Caco-2 (cell line): ENCODE measurements at regions not wholly inside any gene's neighbourhood (a gene's known extent, or its start where the extent isn't known, plus 50 kb on each side); places are given as distances from the start of the nearest gene placed in this dataset.

Source experiments
- BruUV-seq: library from RNA; stranded (reverse); fragments of 400-500 nt; replicated peaks from 2 replicates; lab custom pipeline; 2021; lab: Mats Ljungman, UMichigan
- CTCF ChIA-PET: fragments of 300-600 bp; sonication (Branson Sonifier 250); formaldehyde crosslinking; loops from one replicate; lab custom pipeline; 2022; ENCODE audit warnings: antibody characterized with exemption; lab: Charles Lee
- POLR2A ChIA-PET: fragments of 300-600 bp; sonication (Branson Sonifier 250); formaldehyde crosslinking; loops from one replicate; lab custom pipeline; 2022; ENCODE audit warnings: antibody characterized with exemption; lab: Charles Lee
- DNase-seq, 2 experiments: peaks; one replicate each; pipeline versions ENCODE4 v3.0.0 to v3.0.0-alpha.2; 2020 to 2022
- H3K27me3 ChIP-seq: replicated peaks from 2 replicates; pipeline ENCODE4 v1.6.0; 2011; ENCODE audit warnings: low read length; ENCODE audit not compliant: control insufficient read depth, insufficient read depth
- H3K36me3 ChIP-seq: 2 replicates; pipeline ENCODE4 v1.5.1; 2011; ENCODE audit warnings: low read length; ENCODE audit not compliant: control insufficient read depth, insufficient read depth
- H3K4me1 ChIP-seq: fragments of 250-450 bp; sonication (Bioruptor Pico); 2 replicates; pipeline ENCODE4 v1.5.1; 2020; ENCODE audit warnings: mild to moderate bottlenecking
- H3K4me3 ChIP-seq: 2 replicates; pipeline ENCODE4 v1.5.1; 2011; ENCODE audit warnings: low read depth, mild to moderate bottlenecking, control low read depth, low read length
- H3K9me3 ChIP-seq: fragments of 250-450 bp; sonication (Bioruptor Pico); 2 replicates; pipeline ENCODE4 v1.5.1; 2020; ENCODE audit warnings: mild to moderate bottlenecking, moderate library complexity
- H3K27ac Mint-ChIP-seq: one replicate; pipeline ENCODE4 v1.8.0; 2022; ENCODE audit warnings: mixed read lengths; ENCODE audit not compliant: unreplicated experiment
- H3K27me3 Mint-ChIP-seq: one replicate; pipeline ENCODE4 v1.8.0; 2022; ENCODE audit warnings: mixed read lengths; ENCODE audit not compliant: insufficient read depth, unreplicated experiment
- H3K36me3 Mint-ChIP-seq: one replicate; pipeline ENCODE4 v1.8.0; 2022; ENCODE audit warnings: mild to moderate bottlenecking, mixed read lengths; ENCODE audit not compliant: insufficient read depth, unreplicated experiment
- H3K4me1 Mint-ChIP-seq: one replicate; pipeline ENCODE4 v1.8.0; 2022; ENCODE audit warnings: low read depth, mixed read lengths; ENCODE audit not compliant: unreplicated experiment
- H3K4me3 Mint-ChIP-seq: one replicate; pipeline ENCODE4 v1.8.0; 2022; ENCODE audit warnings: mild to moderate bottlenecking, moderate library complexity, mixed read lengths; ENCODE audit not compliant: unreplicated experiment
- H3K9me3 Mint-ChIP-seq: one replicate; pipeline ENCODE4 v1.8.0; 2022; ENCODE audit warnings: mixed read lengths; ENCODE audit not compliant: unreplicated experiment
- CTCF ChIP-seq, 2 experiments: fragments of 200-600 bp in 1 of 2; IDR thresholded peaks; 1 replicate in 1 of 2; 2 replicates in 1 of 2; pipeline versions ENCODE4 v1.5.1 to v1.8.0; 2011 to 2022; ENCODE audit warnings: antibody characterized with exemption in 1 of 2, control low read depth in 1 of 2, inconsistent platforms in 1 of 2, low read depth in 1 of 2, low read length in 1 of 2, mild to moderate bottlenecking in 1 of 2, moderate library complexity in 1 of 2; ENCODE audit not compliant: insufficient read depth in 1 of 2, severe bottlenecking in 1 of 2, unreplicated experiment in 1 of 2
- intact Hi-C: fragments of 100-400 bp; cut with micrococcal nuclease; formaldehyde crosslinking; loops from one replicate; pipeline ENCODE4 v1.10.0; 2022; ENCODE audit not compliant: unreplicated experiment

DNA sequence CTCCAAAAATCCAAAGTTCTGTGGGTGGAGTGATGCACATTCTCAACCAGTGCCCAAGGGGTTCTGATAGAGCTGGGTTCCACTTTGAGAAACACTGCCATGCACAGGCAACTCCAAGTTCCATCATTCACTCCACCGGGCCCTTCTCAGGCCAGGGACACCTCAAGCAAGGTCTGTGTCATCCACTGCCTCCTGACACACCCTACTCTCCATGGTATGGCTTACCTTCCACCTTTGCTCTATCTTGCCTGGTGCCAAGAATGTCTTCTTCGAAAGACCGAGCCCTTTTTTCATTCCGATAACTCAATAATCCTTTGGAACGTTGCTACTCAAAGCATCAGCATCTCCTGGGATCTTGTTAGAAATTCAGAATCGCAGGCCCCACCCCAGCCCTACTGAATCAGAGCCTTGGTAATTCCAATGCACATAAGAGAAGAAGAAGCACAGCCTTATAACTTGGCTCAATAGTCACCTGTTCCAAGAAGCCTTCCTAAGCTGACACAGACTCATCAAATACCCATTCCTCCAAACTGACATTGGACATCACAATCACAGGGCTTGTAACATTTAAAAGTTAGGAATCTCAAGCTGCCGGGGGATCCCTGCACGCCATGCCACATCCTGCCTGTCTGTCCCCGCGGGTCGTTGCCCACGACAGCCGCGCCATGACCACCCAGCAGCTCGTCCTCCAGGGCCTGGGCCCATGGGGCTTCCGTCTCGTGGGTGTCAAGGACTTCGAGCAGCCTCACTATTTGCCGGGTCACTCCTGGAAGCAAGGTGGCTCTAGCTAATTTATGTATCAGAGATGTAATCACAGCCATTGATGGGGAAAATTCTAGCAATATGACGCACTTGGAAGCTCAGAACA, 66.4 kb downstream of the VCPKMT start:
- Mint-ChIP-seq H3K36me3 (peaks cover 4% of the 10 kb centered on the region), H3K9me3 (no peaks in the 10 kb centered on the region), H3K27ac (peak overlapping the region; percentile 42), H3K4me3 (no peak overlapping the region), H3K27me3 (no peaks in the 10 kb centered on the region), H3K4me1 (peaks cover 31% of the 10 kb centered on the region)
- CTCF ChIA-PET: no interaction called here
- Histone ChIP-seq H3K36me3 (no peaks in the 10 kb centered on the region), H3K4me3 (no peak overlapping the region), H3K27me3 (no peaks in the 10 kb centered on the region), H3K4me1 (peaks cover 33% of the 10 kb centered on the region), H3K9me3 (no peaks in the 10 kb centered on the region)
- no TSS peak for BruUV-seq
- no peak for TF ChIP-seq CTCF (IDR thresholded peaks at IDR 0.05; ENCODE audit: insufficient read depth in 1 of 2, low read depth in 1 of 2, low read length in 1 of 2, severe bottlenecking in 1 of 2, unreplicated experiment in 1 of 2)
- intact Hi-C loops: no loop called here
- POLR2A ChIA-PET: no interaction called here
- DNase-seq: no peak

GRCh38 chr14:50051106-50051505, 65.3 kb downstream of the VCPKMT start:
- H3K9me3 Mint-ChIP-seq: no peaks in the 10 kb centered on the region
- no peak for TF ChIP-seq CTCF (IDR thresholded peaks at IDR 0.05; ENCODE audit: insufficient read depth in 1 of 2, low read depth in 1 of 2, low read length in 1 of 2, severe bottlenecking in 1 of 2, unreplicated experiment in 1 of 2)
- ChIA-PET POLR2A (no interaction called here), CTCF (no interaction called here)
- no peak overlapping the region for H3K27ac Mint-ChIP-seq
- Histone ChIP-seq H3K36me3 (no peaks in the 10 kb centered on the region), H3K4me3 (no peak overlapping the region), H3K9me3 (no peaks in the 10 kb centered on the region), H3K27me3 (no peaks in the 10 kb centered on the region), H3K4me1 (peaks cover 21% of the 10 kb centered on the region)
- H3K27me3 Mint-ChIP-seq: no peaks in the 10 kb centered on the region
- no TSS peak for BruUV-seq
- intact Hi-C loops: no loop called here
- H3K4me3 Mint-ChIP-seq: no peak overlapping the region
- peaks cover 19% of the 10 kb centered on the region for H3K4me1 Mint-ChIP-seq
- peaks cover 4% of the 10 kb centered on the region for H3K36me3 Mint-ChIP-seq
- no peak for DNase-seq

GRCh38 chr14:50051706-50052105, 64.7 kb downstream of the VCPKMT start:
- H3K4me3 Mint-ChIP-seq: no peak overlapping the region
- POLR2A ChIA-PET: no interaction called here

More at GRCh38 chr14:50051706-50052105, 64.7 kb downstream of the VCPKMT start:
- DNase-seq: no peak
- no peak for TF ChIP-seq CTCF (IDR thresholded peaks at IDR 0.05; ENCODE audit: insufficient read depth in 1 of 2, low read depth in 1 of 2, low read length in 1 of 2, severe bottlenecking in 1 of 2, unreplicated experiment in 1 of 2)
- H3K36me3 Mint-ChIP-seq: peaks cover 4% of the 10 kb centered on the region
- H3K9me3 ChIP-seq: no peaks in the 10 kb centered on the region
- CTCF ChIA-PET: no interaction called here
- H3K4me3 ChIP-seq: no peak overlapping the region
- peaks cover 23% of the 10 kb centered on the region for H3K4me1 ChIP-seq
- H3K4me1 Mint-ChIP-seq: peaks cover 15% of the 10 kb centered on the region
- no peak overlapping the region for H3K27ac Mint-ChIP-seq
- H3K36me3 ChIP-seq: no peaks in the 10 kb centered on the region
- intact Hi-C loops: no loop called here
- BruUV-seq: no TSS peak
- no peaks in the 10 kb centered on the region for H3K27me3 Mint-ChIP-seq
- no peaks in the 10 kb centered on the region for H3K27me3 ChIP-seq
- H3K9me3 Mint-ChIP-seq: no peaks in the 10 kb centered on the region
